Lung (tissue), 11 donors: ENCODE measurements at regions not wholly inside any gene's neighbourhood (a gene's known extent, or its start where the extent isn't known, plus 50 kb on each side); places are given as distances from the start of the nearest gene placed in this dataset.

Source experiments
- ATAC-seq: fragments of 200-7000 bp; cut with Tn5 transposase; one replicate; pipeline ENCODE4 v1.9.1; 2020; ENCODE audit warnings: moderate number of reproducible peaks; ENCODE audit not compliant: insufficient read depth, low FRiP score
- DNase-seq, 3 donors: peaks; one replicate each; pipeline ENCODE4 v3.0.0-alpha.2; 2013 to 2017
- H3K27ac ChIP-seq, 2 donors: one replicate each; pipeline ENCODE4 v1.5.1; 2013; ENCODE audit warnings: mild to moderate bottlenecking in 2 of 2, moderate library complexity in 2 of 2, control low read depth in 1 of 2, inconsistent platforms in 1 of 2, low read depth in 1 of 2, low read length in 1 of 2
- H3K27me3 ChIP-seq, 3 donors: one replicate each; pipeline ENCODE4 v1.5.1; 2013; ENCODE audit warnings: low read length in 2 of 3; ENCODE audit not compliant: control insufficient read depth in 3 of 3, insufficient read depth in 3 of 3
- H3K36me3 ChIP-seq, 4 donors: one replicate each; pipeline ENCODE4 v1.5.1; 2013; ENCODE audit warnings: low read length in 4 of 4, mild to moderate bottlenecking in 1 of 4, moderate library complexity in 1 of 4; ENCODE audit not compliant: control insufficient read depth in 4 of 4, insufficient read depth in 4 of 4
- H3K4me1 ChIP-seq, 5 donors: one replicate each; pipeline ENCODE4 v1.5.1; 2013; ENCODE audit warnings: low read length in 5 of 5, mild to moderate bottlenecking in 2 of 5, moderate library complexity in 1 of 5; ENCODE audit not compliant: control insufficient read depth in 5 of 5, insufficient read depth in 5 of 5
- H3K4me3 ChIP-seq: one replicate; pipeline ENCODE4 v1.5.1; 2013; ENCODE audit warnings: mild to moderate bottlenecking, control low read depth, moderate library complexity
- H3K9ac ChIP-seq, 2 donors: one replicate each; pipeline ENCODE4 v1.5.1; 2013; ENCODE audit warnings: low read length in 2 of 2, control low read depth in 1 of 2; ENCODE audit not compliant: insufficient read depth in 1 of 2
- H3K9me3 ChIP-seq, 4 donors: one replicate each; pipeline ENCODE4 v1.5.1; 2013; ENCODE audit warnings: low read length in 3 of 4, mild to moderate bottlenecking in 1 of 4, moderate library complexity in 1 of 4; ENCODE audit not compliant: control insufficient read depth in 4 of 4, insufficient read depth in 3 of 4
- CTCF ChIP-seq: IDR thresholded peaks from 2 replicates; pipeline ENCODE4 v1.5.1; 2012; ENCODE audit warnings: mild to moderate bottlenecking; ENCODE audit errors: control extremely low read depth, extremely low read depth
- WGBS, 2 donors: extraction: QIAGEN DNeasy Blood & Tissue Kit; methylation state at CpG; one replicate each; pipeline ENCODE4 v1.1.7; 2013; 5-methylcytosine and 5-hydroxymethylcytosine counted together
- donor health status: control.
- donor health status: control.
- donor health status: Bipolar disorder and iron deficiency.
- donor health status: healthy.
- donor health status: DM: yes; HTN: yes; CAD: no.

- DNase-seq: peak; percentile 9 to 60 (median 55)
- H3K27ac ChIP-seq: no peak overlapping the region
- 88 to 90% methylated on average over 1 of the region's 1 CpG for WGBS, 2 donors
Measured at GRCh38 chr2:71800851-71801250, 346.8 kb downstream of the CYP26B1 start.

DNA sequence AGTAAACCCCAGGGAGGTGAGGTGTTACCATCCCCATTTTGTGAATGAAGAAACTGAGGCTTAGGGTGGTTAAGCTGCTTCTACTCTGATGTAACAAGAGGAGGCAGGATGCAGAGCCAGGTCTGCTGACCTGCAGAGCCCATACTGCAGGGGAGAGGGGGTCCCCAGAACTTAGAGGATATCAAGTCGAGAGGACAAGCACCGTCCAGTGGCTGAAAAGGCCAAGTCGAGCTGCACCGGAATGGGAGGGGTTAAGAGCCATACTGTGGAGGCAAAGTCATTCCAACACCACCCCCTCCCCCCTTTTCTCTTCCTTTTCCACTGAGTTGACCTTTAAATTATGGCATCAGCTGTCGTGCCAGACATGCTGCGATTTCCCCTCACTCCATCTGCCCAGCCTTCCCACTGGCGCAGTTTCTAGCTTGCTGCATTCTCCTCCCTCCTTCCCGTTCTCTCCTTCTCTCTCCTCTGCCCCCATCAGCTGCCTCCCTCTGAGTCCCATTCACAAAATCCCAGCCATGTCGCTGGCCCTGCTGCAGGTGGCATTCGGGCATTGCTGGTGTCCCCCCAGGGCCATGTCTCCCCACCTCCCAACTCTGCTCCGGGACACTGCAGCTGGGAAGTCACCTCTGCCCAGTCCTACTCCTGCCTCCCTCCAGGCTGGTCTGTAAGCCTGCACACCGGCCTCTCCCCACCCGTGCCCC lies 346.9 kb downstream of the DYSF start:
- H3K27me3 ChIP-seq: no peaks in the 10 kb centered on the region
- no peak overlapping the region for H3K9ac ChIP-seq
- WGBS, 2 donors: 70 to 75% methylated on average over 13 of the region's 13 CpGs
- ATAC-seq: no peak
- no peaks in the 10 kb centered on the region for H3K36me3 ChIP-seq
- TF ChIP-seq CTCF: no peak
- H3K4me3 ChIP-seq: no peak overlapping the region
- peaks cover 0 to 48% (median 16%) of the 10 kb centered on the region in 5 donors for H3K4me1 ChIP-seq
- DNase-seq: peak; percentile 72 to 85 (median 82)
- no peaks in the 10 kb centered on the region for H3K9me3 ChIP-seq
- H3K27ac ChIP-seq: no peak overlapping the region

More at GRCh38 chr2:71800851-71801250, 346.8 kb downstream of the CYP26B1 start:
- no peak for ATAC-seq
- no peak for TF ChIP-seq CTCF
- no peaks in the 10 kb centered on the region for H3K9me3 ChIP-seq
- no peaks in the 10 kb centered on the region for H3K27me3 ChIP-seq
- H3K4me3 ChIP-seq: no peak overlapping the region
- H3K4me1 ChIP-seq: peaks cover 0 to 48% (median 16%) of the 10 kb centered on the region in 5 donors
- H3K9ac ChIP-seq: no peak overlapping the region
- H3K36me3 ChIP-seq: no peaks in the 10 kb centered on the region

DNA sequence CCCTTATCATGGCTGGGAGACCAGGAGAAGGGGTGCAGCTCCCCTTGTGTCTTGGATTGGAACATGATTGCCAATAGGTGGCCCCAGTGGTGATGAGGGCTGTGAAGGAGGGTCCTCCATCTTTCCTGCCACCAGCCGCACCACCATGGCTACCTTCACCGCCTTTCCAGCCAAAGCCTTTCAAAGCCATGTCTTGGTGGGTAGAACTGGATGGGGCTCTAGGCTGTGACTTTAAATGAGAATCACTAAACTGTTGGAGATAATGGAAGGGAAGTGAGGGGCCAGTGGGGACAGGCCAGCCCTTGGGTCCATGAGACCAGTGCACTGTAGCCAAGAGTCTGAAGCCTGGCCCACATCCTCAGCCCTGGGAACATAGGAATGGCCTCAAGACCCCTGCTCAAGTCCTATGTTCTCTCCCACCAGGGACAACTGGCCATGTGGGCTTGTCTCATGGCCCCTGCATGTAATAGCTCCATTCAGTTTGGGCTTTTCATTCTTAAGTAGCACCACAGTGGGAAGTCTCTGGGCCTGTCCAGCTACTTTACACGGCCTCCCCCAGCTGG lies 345.7 kb downstream of the DYSF start:
- DNase-seq (no peak), ATAC-seq (no peak)
- Histone ChIP-seq H3K9me3 (no peaks in the 10 kb centered on the region), H3K9ac (no peak overlapping the region), H3K27ac (no peak overlapping the region), H3K4me1 (peaks cover 0 to 42% (median 15%) of the 10 kb centered on the region in 5 donors), H3K4me3 (no peak overlapping the region), H3K27me3 (no peaks in the 10 kb centered on the region), H3K36me3 (no peaks in the 10 kb centered on the region)
- TF ChIP-seq CTCF: no peak
- WGBS, 2 donors: 95 to 97% methylated on average over 3 of the region's 3 CpGs
